ENCODE measurements at regions not wholly inside any gene's neighbourhood (a gene's known extent, or its start where the extent isn't known, plus 50 kb on each side); places are given as distances from the start of the nearest gene placed in this dataset.

- intact Hi-C loops (cut with micrococcal nuclease; ENCODE audit: unreplicated experiment): no loop called here
- no peaks in the 10 kb centered on the region for H3K27me3 ChIP-seq (ENCODE audit: control insufficient read depth in 1 of 2, insufficient read depth in 2 of 2, low read length in 2 of 2)
- TF ChIP-seq MBNL3 (CRISPR knock-in tag; conservative IDR thresholded peaks at IDR 0.05): no peak
- TF ChIP-seq KLF6 (CRISPR knock-in tag; IDR thresholded peaks at IDR 0.05): no peak
- no peak for TF ChIP-seq HMGA1 (CRISPR knock-in tag; conservative IDR thresholded peaks at IDR 0.05)
- no peak for TF ChIP-seq TMF1 (CRISPR knock-in tag; IDR thresholded peaks at IDR 0.05; ENCODE audit: low read depth)
- TF ChIP-seq ZFP91 (CRISPR knock-in tag; IDR thresholded peaks at IDR 0.05; ENCODE audit: borderline replicate concordance): no peak
- no peak for TF ChIP-seq SUZ12 (IDR thresholded peaks at IDR 0.05; ENCODE audit: low read depth, low read length)
- no peak for TF ChIP-seq NFAT5 (CRISPR knock-in tag; IDR thresholded peaks at IDR 0.05)
- TF ChIP-seq ZBED4 (CRISPR knock-in tag; IDR thresholded peaks at IDR 0.05; ENCODE audit: borderline replicate concordance): no peak
- no peak for TF ChIP-seq FOXA1 (IDR thresholded peaks at IDR 0.05)
- no peak for TF ChIP-seq FOXA1 (CRISPR knock-in tag; IDR thresholded peaks at IDR 0.05)
- no peak for TF ChIP-seq SRY (CRISPR knock-in tag; IDR thresholded peaks at IDR 0.05)
- TF ChIP-seq TOE1 (CRISPR knock-in tag; IDR thresholded peaks at IDR 0.05): no peak
- TF ChIP-seq FOXP4 (CRISPR knock-in tag; IDR thresholded peaks at IDR 0.05): no peak
- no peak for TF ChIP-seq ADNP (CRISPR knock-in tag; IDR thresholded peaks at IDR 0.05)
Measured at GRCh38 chr13:23514076-23514475, 56.1 kb upstream of the TNFRSF19 start.

More at GRCh38 chr13:23514076-23514475, 56.1 kb upstream of the TNFRSF19 start:
- Histone ChIP-seq H3K9ac (ENCODE audit: insufficient read depth, low read depth, low read length) (no peak overlapping the region), H3K79me2 (ENCODE audit: insufficient read depth, low read length) (no peaks in the 10 kb centered on the region), H3K4me2 (ENCODE audit: low read depth, low read length) (no peak overlapping the region), H2AFZ (ENCODE audit: low read length) (no peak overlapping the region), H3K27ac (ENCODE audit: extremely low read length, insufficient read depth, low read length) (no peak overlapping the region), H4K20me1 (ENCODE audit: insufficient read depth, low read length) (no peaks in the 10 kb centered on the region), H3K4me1 (ENCODE audit: insufficient read depth, low read length) (peaks cover 18% of the 10 kb centered on the region), H3K4me3 (replicated peaks in 1 of 3; ENCODE audit: insufficient read depth in 1 of 3, low read depth in 2 of 3, low read length in 3 of 3) (no peak overlapping the region), H3K36me3 (replicated peaks in 1 of 2; ENCODE audit: control insufficient read depth in 1 of 2, insufficient read depth in 2 of 2, low read length in 2 of 2) (no peaks in the 10 kb centered on the region), H3K9me3 (ENCODE audit: low read length) (no peaks in the 10 kb centered on the region)
- CTCF ChIA-PET (ENCODE audit: low intra/inter-chr PET ratio, low total read pairs): no interaction called here
- DNase-seq (ENCODE audit: low spot score): no peak
- FAIRE-seq: no peak
- no TSS peak for BruUV-seq (replicated peaks)
- WGBS (ENCODE audit: low lambda C conversion rate): 87% methylated on average over 4 of the region's 4 CpGs
- in situ Hi-C loops (cut with HindIII; ENCODE audit: extremely low pct_ligation_motif_present, low pct_unique_long_range_greater_than_20kb): loop anchor here (5.0 kb wide), 1 partner anchor 53 kb away; no protein-coding TSS in a partner anchor
- POLR2A ChIA-PET: no interaction called here
- ATAC-seq: no peak

Measured in HepG2 (cell line).